OCI-LY3 (cell line): ENCODE measurements at regions not wholly inside any gene's neighbourhood (a gene's known extent, or its start where the extent isn't known, plus 50 kb on each side); places are given as distances from the start of the nearest gene placed in this dataset.

Experiments used
- CTCF ChIP-seq: fragments of 200-600, 300-600 bp; sonication (generic); IDR thresholded peaks from 2 replicates; pipeline ENCODE4 v1.5.1; 2014; ENCODE audit warnings: antibody characterized with exemption, low read length, low read depth
- EZH2phosphoT487 ChIP-seq: fragments of 200-600 bp; shearing (Covaris generic); IDR thresholded peaks from 2 replicates; pipeline ENCODE4 v1.6.1; 2018; ENCODE audit warnings: antibody characterized with exemption, mixed run types, low read depth

- TF ChIP-seq CTCF = no peak
- TF ChIP-seq EZH2phosphoT487 = no peak
Measured at GRCh38 chr6:86217906-86218305, 575.2 kb upstream of the SYNCRIP start.
